HFF-Myc (cell line): ENCODE measurements at regions not wholly inside any gene's neighbourhood (a gene's known extent, or its start where the extent isn't known, plus 50 kb on each side); places are given as distances from the start of the nearest gene placed in this dataset.

ENCODE experiments used
- DNase-seq: peaks from one replicate; pipeline ENCODE4 v3.0.0-alpha.2; 2011; ENCODE audit warnings: low read depth; ENCODE audit errors: extremely low read depth
- H3K4me3 ChIP-seq: replicated peaks from 2 replicates; pipeline ENCODE4 v1.5.1; 2011; ENCODE audit warnings: low read depth, mild to moderate bottlenecking, control low read depth, low read length
- CTCF ChIP-seq: IDR thresholded peaks from 2 replicates; pipeline ENCODE4 v1.5.1; 2012; ENCODE audit warnings: mild to moderate bottlenecking, low read depth, low read length, control low read depth; ENCODE audit errors: missing control alignments

- no peak for DNase-seq
- H3K4me3 ChIP-seq, result no peak overlapping the region
- TF ChIP-seq CTCF, result no peak
These were observed 59.6 kb upstream of the EDN1 start for GRCh38 chr6:12230523-12230922.

- no peak for TF ChIP-seq CTCF
- no peak for DNase-seq
- H3K4me3 ChIP-seq, result no peak overlapping the region
These were observed 57.8 kb upstream of the EDN1 start for GRCh38 chr6:12232339-12232738.

GRCh38 chr6:12232821-12233220, 57.3 kb upstream of the EDN1 start:
- no peak for DNase-seq
- H3K4me3 ChIP-seq, result no peak overlapping the region
- TF ChIP-seq CTCF, result no peak

- no peak overlapping the region for H3K4me3 ChIP-seq
- peak; percentile 69 for TF ChIP-seq CTCF
- DNase-seq, result peak; percentile 62
These were observed 56.2 kb upstream of the EDN1 start for GRCh38 chr6:12233693-12234571.

GRCh38 chr6:12235341-12235740, 54.8 kb upstream of the EDN1 start:
- no peak for TF ChIP-seq CTCF
- no peak for DNase-seq
- no peak overlapping the region for H3K4me3 ChIP-seq

GRCh38 chr6:12238219-12238618, 51.9 kb upstream of the EDN1 start:
- TF ChIP-seq CTCF, result no peak
- DNase-seq, result no peak
- no peak overlapping the region for H3K4me3 ChIP-seq
